Stimulated activated CD4-positive, alpha-beta T cell treated with anti-CD3 and anti-CD28 coated beads, Interleukin-12 subunit alpha, Interleukin-12 subunit beta, amount 100 ng/mL, for 24 hours (primary cell): ENCODE measurements at regions not wholly inside any gene's neighbourhood (a gene's known extent, or its start where the extent isn't known, plus 50 kb on each side); places are given as distances from the start of the nearest gene placed in this dataset.

Experiments
- DNase-seq, 2 experiments: peaks; one replicate each; pipeline ENCODE4 v3.0.0-alpha.2; 2020; ENCODE audit warnings: low read depth in 2 of 2

DNA sequence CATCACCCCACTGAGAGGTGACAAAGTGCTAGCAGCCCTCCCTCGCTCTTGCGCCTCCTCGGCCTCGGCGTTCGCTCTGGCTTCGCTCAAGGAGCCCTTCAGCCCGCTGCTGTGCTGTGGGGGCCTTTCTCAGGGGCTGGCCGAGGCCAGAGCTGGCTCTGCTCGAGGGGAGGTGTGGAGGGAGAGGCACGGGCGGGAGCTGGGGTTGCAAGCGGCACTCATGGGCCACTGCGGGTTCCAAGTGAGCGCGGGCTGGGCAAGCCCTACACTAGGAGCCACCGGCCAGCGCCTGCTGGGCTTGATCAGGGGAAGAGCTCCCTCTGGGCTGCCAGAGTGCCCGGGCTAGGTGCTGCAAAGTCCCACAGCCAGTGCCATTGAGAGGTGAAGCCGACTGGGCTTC is 964.8 kb upstream of the GJE1 start:
- no peak for DNase-seq

DNA sequence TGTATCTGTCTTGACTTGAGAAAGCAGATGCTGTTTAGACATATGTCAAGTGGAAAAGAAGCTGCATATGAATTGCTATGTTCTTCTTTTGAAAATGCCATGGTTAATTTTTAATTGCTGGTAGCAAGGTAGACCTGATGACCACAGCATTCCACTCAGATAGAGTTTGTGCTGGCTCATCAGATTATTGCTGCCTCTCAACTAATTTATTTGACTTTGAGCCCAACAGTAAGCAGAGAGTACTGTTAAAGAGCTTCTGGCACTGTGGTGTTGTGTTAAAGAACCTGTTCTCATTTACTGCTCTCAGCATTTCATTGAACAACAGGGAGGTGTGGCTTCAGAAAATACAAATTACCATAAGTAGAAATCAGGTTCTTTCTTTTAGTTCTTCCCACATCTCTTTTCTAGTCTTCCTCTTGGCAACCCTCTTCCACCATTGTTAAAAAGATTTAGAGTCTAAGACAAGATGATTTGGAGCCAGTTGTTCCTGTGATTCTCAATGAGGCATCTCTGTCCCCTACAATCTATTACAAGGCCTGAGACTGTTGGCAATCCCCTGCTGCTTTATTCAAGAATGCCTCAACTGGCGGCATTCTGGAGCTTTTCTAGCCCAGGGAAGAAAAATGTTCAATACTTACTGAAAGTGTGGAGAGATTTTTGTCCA is 967.6 kb upstream of the GJE1 start:
- no peak for DNase-seq

DNA sequence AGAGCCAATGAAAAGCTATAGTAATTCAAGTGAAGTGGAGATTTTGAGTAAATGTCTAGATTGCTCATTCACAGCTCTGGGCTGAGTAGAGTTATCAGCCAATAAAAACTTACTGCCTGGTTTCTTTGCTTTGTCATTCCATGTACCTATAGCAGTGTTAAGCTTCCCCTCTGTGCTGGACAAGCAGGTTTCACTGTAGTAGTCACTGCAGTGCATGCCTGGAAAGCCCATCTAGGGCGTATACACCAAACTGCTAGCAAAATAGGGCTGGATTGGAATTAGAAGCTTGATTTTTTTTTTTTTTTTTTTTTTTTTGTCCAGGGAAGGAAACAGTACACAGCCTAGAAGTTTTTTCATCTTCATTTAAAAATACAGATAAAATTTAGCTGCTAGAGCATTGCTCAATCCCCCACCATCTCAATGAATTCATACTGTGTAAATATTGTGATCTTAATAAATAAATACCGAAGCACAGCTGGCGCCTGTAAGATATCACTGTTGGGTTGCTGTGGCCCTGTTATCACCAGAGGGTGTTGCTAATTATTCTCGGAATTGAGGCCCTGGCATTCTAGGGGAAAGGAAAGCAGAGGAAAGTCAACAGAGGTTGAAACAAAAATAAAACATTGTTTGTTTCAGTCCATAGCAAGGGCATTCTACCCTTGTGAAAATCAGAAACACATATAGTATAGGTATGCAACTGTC is 968.5 kb upstream of the GJE1 start:
- no peak for DNase-seq

DNA sequence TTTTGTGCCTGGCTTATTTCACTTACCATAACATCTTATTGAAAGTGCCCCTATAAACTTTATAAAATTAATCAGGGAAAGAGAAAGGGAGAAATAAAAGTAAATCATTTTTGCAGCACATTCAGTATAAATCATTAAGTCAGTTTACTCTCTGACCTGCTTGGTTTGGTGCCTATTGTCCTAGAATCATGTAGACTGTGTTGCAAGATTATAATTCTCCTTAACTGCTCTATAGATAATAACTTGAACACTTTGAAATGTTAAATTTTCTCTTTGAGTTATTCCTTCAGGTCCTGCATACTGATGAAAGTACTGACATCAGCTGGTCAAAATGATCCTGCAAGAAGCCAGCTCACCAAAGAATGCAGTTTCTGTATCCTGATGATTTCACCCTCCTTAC is 969.6 kb upstream of the GJE1 start:
- no peak for DNase-seq

DNA sequence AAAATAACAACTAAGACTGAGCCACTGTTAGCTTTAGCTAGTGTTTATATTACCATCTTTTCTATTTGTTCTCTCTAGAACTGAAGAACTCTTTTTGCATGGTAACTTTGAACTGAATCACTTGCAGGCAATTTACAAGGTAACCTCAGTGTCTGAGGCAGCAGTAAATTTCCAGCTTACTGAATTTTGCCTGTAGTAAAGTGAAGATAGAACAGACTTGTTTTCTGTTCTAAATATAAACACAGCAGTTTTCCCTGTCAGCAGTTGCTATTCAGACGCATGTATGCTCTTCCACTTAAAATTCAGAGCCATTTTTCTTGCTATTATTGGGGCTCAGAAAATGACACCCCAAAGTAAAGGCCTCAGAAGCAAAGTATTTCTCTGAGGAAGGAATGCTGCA is 974.0 kb upstream of the GJE1 start:
- DNase-seq = no peak

DNA sequence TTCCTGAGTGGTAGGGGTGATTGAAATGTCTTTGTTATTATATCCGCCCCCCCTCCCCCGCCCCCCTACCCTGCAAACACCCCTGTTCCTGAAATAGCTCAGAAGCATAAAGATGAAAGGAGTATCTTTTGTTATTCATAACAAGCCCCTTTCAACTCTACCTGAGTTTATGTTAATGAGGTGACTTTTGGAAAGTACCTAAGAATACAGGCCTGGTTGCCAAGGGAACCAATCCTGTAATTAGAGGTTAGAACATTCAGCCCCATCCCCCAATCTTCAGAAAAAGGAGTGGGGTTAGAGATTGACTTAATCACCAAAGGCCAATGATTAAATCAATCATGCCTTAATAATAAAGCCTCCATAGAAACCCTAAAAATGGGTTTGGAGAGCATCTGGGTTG is 979.2 kb upstream of the GJE1 start:
- DNase-seq = no peak

DNA sequence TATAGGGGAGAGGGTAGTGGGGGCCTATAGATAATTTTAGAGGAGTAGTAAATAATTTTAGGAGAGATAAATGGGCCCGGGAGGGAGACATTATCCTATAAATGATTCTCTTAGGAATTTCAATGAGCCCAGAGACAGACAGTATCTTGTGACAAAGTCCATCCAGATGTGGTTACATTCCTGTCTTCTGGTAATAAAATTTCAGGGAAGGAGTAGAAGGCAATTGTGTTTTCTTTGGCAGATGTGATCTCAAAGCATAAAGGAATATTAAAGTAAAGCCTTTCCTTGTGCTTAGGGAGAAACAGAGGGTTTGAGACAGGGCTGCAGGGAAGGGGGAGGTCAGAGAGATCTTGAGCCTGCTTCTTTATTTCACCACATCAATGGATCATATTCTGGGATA is 979.8 kb upstream of the GJE1 start:
- DNase-seq = no peak

DNA sequence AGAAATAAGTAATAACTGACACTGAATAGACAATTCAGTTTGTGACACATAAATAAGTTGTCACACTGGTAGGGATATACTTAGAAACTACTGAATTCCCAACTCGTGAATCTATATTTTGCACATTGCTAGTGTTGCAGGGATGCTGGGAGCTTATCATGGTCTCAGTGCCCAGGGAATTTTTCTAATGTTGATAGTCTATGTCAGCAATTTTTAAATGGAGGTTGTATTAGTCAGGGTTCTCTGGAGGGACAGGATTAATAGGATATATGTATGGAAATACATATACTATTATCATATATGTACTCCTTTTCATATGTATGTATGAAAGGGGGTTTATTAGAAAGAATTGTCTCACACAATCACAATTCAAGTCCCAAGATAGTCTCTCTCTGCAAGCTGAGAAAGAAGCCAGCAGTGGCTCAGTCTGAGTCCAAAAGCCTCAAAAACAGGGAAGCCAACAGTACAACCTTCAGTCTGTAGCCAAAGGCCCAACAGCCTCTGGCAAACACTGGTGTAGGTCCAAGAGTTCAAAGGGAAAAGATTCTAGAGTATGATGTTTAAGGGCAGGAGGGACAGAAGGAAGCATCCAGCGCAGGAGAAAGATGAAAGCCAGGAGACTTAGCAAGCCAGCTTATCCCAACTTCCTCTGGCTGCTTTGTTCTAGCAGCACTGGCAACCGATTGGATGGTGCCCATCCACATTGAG is 980.9 kb upstream of the GJE1 start:
- DNase-seq = no peak

DNA sequence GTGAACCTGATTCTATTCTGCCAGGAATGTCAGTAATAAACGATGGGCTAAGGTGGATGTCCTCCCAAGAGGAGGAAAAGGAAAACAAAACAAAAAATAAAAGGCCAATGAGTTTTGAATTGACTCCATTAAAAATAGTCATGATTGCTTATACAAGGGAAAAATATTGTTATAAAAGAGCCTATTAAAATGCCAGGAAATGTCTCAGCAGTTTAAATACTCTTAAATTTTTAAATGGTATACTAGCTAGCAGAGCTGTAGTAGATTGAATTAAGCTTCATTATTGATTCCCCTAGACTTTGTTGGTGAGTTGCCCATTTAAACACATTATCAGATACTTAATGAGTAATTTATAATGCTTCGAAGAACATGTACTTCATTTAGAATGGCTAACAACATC is 990.9 kb upstream of the GJE1 start:
- no peak for DNase-seq

DNA sequence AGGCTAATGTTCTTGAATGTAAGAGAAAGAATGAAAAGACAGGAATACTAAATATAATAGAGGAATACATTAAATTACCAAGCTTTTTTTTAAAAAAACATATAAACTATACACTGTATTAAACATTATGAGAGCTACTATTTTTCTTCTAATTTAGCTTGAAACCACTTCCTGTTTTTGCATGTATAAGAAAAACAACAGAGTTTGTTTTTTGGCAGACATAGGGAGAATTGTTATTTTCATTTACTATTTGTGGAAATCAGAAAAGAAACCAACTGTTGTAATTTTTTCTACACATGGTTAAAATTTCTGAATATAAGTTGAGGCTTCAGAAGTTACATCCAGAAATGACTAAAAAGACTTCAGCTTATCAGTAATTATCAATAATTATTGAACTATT is 991.8 kb upstream of the GJE1 start:
- no peak for DNase-seq

DNA sequence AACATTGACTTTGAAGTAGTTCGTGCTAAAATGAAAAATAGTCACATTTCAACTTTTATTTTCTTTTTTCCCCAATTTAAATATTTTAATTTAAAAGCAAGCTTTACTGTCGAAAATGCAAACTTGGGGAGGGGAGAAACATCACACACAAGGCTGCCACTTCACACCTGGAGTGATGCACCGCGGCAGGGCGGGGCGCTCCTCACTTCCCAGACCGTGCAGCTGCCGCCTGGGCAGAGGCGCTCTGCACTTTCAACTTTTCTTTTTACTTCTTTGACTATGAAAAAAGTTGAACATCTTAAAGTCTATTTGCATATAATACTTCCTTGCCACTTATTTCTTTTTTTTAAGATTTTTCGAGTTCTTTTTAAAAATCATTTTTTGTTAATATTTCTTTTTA is 993.3 kb upstream of the GJE1 start:
- no peak for DNase-seq

DNA sequence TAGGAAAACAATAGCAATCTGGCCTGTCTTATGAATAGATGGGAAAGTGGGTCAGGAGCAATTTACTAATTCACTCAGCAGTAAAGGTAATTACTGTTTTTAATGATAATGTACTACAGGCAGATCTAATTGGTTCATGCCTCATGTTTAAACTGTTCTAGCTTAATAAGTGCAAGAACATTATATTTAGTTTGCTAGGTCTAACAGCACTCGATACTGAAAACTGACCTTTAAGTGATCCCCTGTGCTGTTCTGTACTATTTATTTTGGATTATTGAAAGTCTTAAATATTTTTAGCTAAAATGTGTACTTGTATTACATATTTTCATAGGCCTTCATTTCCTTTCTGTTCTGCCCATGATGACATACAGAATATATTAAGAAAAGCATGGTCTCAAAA is 998.0 kb upstream of the GJE1 start:
- no peak for DNase-seq

DNA sequence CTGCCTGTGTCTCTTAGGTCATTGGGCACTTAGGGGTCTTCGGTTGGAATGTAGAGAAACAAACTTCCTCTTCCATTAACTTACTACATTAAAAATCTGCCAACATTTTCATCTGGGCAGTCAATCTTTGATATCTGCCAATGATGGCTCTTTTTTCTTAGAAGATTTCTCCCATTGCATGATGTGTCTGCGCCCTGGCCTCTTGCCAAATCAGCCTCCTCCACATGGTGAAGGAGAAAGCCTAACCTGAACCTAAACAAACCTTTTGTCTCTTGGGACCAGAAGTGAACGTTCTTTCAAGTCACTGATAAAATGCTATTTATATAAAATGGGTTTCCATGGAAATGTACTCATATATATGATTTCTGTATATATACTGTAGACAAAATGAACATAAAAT is 998.9 kb upstream of the GJE1 start:
- no peak for DNase-seq

DNA sequence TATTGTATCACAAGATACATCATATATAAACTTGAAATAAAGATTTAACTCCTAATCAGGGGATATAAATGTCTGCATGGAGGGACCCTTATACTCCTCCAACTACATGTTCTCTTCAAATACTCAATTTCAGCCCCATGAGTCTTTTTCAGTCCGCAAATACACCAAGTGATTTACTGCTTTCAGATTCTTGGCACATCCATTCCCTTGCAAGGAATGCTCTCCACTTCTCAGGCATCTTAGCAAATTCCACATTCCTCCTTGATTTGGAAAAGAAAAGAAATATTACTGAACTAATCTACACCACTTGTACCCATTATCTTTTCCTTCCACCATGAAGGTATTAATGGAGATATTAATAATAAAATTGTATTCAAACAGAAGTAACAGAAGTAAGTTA is 999.4 kb upstream of the GJE1 start:
- DNase-seq = no peak

DNA sequence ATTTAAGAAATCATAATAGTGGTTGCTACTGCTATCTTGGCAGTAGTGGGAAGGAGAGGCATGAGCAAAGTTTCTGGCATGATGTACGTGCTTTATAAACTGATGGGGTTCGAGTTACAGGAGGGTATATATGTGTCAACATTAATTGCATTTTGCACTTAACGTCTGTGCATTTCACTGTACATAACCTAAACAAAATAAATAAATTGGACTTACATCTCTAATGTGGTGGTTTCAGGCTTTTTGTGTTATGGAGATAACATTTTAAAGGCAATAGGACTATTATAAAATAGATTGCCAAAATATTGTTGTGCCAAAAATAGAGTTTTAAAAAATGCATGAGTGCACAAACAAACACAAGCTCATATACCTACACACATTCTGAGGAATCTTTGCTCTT is 1001.1 kb upstream of the GJE1 start:
- no peak for DNase-seq

DNA sequence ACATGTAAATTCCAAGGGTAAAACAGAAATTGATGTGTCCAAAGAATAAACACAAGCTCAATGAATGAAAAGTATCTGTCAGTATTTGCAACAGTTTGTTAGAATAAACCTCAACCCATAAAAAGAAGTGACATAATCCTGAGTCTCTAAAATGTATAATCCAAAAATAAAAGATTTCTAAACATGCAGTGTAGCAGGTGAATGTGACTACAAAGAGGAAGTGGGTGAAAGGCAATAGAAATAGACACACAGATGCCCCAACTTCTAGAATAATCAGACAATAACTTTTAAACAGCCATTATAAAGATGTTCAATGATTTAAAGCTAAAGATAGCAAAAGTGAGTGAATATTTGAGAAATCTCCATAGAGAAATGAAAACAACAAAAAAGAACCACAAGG is 1009.2 kb upstream of the GJE1 start:
- no peak for DNase-seq

DNA sequence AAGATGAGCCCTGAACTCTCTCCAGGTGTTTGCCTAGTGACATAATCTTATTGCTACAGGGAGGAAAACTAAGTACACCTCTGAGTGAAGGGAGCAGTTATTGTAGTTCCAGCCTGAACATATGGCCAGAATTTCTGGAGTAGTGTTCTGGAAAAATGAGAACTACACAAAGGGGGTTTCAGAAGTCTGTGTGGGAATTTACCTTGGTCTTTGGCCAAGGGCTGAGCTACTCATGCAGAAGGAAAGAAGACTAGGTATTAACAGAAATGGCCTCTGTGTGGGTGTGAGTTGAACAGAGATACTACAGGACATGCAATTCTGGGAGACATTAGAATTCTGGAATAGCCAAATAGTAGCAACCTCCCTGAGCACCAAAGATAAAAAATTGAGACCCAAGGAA is 1009.7 kb upstream of the GJE1 start:
- DNase-seq = no peak

DNA sequence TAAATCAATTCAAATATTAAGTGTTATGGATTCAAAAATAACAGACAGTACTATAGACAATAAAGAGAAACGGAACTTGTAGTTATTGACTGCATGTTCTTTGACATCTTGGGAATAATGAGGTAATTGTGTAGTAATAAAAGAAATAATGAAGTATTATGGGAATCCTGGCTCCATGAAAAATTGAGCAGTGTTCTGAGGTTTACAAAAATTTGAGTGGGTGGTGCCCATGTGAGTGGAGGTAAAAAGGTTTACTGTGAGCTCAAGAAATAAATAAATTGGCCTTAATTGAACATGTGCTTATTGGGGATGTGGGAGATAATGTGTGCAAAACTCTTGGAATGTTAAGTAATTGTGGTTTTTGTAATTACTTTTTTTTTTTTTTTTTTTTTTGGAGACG is 1013.7 kb upstream of the GJE1 start:
- no peak for DNase-seq

DNA sequence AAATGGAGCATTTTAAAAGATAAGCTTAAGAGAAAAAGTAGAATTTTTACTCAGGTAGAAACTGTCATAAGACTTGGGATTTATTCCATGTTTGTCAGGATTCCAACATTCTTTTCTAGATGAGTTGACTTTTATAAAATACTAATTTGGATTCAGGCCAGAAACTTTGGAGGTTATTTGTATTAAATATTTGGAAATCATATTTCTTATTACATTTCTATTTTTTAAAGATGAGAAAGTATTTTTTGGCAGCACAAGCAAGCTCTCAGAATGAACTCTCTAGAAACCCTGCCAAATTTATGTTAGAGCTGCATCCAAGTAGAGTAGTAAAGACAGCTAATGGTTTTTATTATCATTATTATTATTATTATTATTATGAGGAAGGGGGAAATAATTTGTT is 1014.9 kb upstream of the GJE1 start:
- DNase-seq = no peak

DNA sequence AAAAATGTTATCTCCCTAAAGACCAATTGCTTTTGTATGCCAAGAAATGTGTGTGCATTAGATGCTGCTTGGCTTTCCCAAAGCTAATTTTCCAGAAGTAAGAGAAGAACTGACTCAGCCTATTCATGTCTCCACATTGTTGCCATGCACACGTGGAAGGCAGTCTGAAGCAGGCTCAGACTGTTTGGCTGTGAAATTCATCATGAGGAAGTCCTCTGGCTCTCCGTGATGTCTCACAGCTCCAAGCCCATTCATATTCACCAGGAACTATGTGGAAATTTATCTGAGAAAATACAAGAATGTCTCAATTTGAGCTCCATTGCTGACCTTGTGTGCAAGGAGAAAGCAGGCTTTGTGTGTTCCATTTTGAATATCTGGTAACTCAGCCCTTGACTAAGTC is 1022.2 kb upstream of the GJE1 start:
- no peak for DNase-seq

DNA sequence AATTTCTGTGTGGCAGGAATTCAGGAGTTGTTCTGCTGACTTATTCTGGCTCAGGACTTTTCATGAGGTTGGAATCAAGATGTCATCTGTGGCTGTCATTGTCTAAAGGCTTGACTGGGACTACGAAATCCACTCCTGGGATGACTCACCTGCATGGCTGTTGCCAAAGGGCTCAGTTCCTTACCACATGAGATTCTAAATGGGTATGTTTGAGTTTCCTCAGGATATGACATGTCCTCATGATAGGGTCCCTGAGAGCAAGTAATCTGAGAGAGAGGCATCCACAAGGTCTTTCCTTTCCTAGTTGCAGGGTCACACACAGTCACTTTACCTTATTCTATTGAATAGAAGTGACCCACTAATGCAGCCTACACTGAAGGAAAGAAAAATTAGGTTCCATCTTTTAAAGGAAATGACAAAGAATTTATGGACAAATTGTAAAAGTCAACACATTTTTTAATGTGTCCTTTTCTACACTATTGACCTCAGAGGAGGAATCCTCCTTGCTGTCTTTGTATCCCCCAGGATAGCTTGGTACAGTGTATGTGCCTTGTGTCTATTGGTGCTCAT is 1025.0 kb upstream of the GJE1 start:
- DNase-seq = no peak

DNA sequence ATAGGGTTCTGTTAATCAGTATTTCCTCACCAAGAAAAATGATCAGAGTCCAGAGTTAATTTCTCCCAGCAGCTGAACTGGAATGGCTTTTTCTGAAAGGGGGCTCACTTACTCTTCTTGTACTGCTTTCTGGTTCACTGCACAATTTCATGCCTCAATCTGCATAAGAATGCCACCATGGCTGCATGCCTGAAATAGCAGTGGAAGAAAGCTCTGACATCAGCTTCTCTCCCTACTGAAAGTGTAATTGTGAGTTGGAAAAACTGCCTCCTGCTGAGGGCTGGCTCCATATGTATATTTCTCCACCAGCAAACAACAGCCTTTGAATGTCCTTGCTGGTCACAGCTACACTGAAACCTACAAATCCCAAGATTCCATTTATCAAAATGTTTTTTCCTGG is 1027.2 kb upstream of the GJE1 start:
- DNase-seq = no peak

DNA sequence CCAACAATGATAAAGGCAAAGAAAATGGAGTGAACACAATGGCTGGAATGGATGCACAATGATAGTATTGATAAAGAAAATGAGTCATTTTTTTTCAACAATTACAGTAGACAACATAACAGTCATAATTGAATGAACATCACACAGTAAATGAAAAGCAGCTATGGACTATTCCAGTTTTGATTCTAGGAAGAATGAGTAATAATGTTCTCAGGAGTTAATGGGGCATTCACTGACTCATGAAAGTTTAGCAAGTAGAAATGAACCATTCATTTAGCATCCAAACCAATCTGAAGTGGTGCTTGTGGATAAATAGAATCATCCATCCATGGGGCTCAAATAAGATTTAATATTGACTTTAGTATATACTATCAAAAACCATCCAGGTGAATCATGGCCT is 1029.5 kb upstream of the GJE1 start:
- DNase-seq = no peak
